ENCODE measurements at regions not wholly inside any gene's neighbourhood (a gene's known extent, or its start where the extent isn't known, plus 50 kb on each side); places are given as distances from the start of the nearest gene placed in this dataset.

DNA sequence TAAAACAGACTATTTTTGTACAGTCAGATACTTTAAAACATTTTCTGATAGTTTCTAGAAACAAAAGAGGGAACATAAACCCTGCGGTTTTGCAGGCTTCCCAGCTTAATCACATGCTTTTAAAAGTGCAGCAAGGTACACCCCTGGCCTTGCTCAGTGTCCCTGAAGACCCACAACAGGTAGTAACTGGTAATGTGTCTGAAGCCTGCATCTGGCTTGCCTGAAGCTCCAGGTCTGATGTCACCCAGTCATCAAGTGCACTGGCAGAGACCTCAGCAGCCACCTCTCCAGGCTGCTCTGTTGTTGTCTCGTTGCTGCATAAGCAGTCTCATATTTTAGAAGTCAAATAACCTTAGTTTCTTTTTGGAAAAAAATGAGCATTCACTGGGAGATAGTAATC is 376.1 kb upstream of the MTPN start:
- TF ChIP-seq, protein P1, sequence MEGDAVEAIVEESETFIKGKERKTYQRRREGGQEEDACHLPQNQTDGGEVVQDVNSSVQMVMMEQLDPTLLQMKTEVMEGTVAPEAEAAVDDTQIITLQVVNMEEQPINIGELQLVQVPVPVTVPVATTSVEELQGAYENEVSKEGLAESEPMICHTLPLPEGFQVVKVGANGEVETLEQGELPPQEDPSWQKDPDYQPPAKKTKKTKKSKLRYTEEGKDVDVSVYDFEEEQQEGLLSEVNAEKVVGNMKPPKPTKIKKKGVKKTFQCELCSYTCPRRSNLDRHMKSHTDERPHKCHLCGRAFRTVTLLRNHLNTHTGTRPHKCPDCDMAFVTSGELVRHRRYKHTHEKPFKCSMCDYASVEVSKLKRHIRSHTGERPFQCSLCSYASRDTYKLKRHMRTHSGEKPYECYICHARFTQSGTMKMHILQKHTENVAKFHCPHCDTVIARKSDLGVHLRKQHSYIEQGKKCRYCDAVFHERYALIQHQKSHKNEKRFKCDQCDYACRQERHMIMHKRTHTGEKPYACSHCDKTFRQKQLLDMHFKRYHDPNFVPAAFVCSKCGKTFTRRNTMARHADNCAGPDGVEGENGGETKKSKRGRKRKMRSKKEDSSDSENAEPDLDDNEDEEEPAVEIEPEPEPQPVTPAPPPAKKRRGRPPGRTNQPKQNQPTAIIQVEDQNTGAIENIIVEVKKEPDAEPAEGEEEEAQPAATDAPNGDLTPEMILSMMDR (conservative IDR thresholded peaks at IDR 0.05), result no peak
- TF ChIP-seq EZH2 (IDR thresholded peaks at IDR 0.05; ENCODE audit: low read depth), result no peak

Measured in PC-9 (cell line).